Trophoblast cell (in vitro differentiated cells and primary cell): ENCODE measurements at regions not wholly inside any gene's neighbourhood (a gene's known extent, or its start where the extent isn't known, plus 50 kb on each side); places are given as distances from the start of the nearest gene placed in this dataset.

Experiments
- DNase-seq, 2 donors: peaks; one replicate each; pipeline ENCODE4 v3.0.0-alpha.2; 2016
- H2AFZ ChIP-seq: 2 replicates; pipeline ENCODE4 v1.6.1; 2013; ENCODE audit warnings: low read length, moderate library complexity, mild to moderate bottlenecking; ENCODE audit not compliant: insufficient read depth, poor library complexity
- H2AK5ac ChIP-seq: 2 replicates; pipeline ENCODE4 v1.6.1; 2013; ENCODE audit warnings: mild to moderate bottlenecking, low read length
- H2BK120ac ChIP-seq: 2 replicates; pipeline ENCODE4 v1.6.1; 2013; ENCODE audit warnings: low read length, mild to moderate bottlenecking, moderate library complexity; ENCODE audit not compliant: insufficient read depth, poor library complexity
- H2BK12ac ChIP-seq: 2 replicates; pipeline ENCODE4 v1.6.1; 2013; ENCODE audit warnings: mild to moderate bottlenecking, low read length, moderate library complexity
- H2BK5ac ChIP-seq: 2 replicates; pipeline ENCODE4 v1.6.1; 2013; ENCODE audit warnings: low read length, low read depth, moderate library complexity, mild to moderate bottlenecking; ENCODE audit not compliant: poor library complexity
- H3K14ac ChIP-seq: 2 replicates; pipeline ENCODE4 v1.6.1; 2013; ENCODE audit warnings: mild to moderate bottlenecking, low read length
- H3K18ac ChIP-seq: 2 replicates; pipeline ENCODE4 v1.6.1; 2013; ENCODE audit warnings: mild to moderate bottlenecking, low read length
- H3K23ac ChIP-seq: 2 replicates; pipeline ENCODE4 v1.6.1; 2013; ENCODE audit warnings: low read length
- H3K27ac ChIP-seq: 2 replicates; pipeline ENCODE4 v1.5.1; 2013; ENCODE audit warnings: low read depth, mild to moderate bottlenecking, inconsistent platforms, low read length, moderate library complexity
- H3K27me3 ChIP-seq: 2 replicates; pipeline ENCODE4 v1.6.1; 2013; ENCODE audit warnings: inconsistent platforms, mild to moderate bottlenecking, low read length, moderate library complexity; ENCODE audit not compliant: insufficient read depth
- H3K36me3 ChIP-seq, 2 experiments: 1 replicate in 1 of 2; 2 replicates in 1 of 2; pipeline ENCODE4 v1.6.1; 2013; ENCODE audit warnings: low read length in 2 of 2, mild to moderate bottlenecking in 2 of 2, moderate library complexity in 1 of 2; ENCODE audit not compliant: insufficient read depth in 2 of 2, control insufficient read depth in 1 of 2
- H3K4ac ChIP-seq: 2 replicates; pipeline ENCODE4 v1.6.1; 2013; ENCODE audit warnings: low read depth, mild to moderate bottlenecking, low read length, moderate library complexity
- H3K4me1 ChIP-seq, 2 experiments: 1 replicate in 1 of 2; 2 replicates in 1 of 2; pipeline ENCODE4 v1.6.1; 2013; ENCODE audit warnings: low read length in 2 of 2, mild to moderate bottlenecking in 2 of 2, moderate library complexity in 1 of 2; ENCODE audit not compliant: insufficient read depth in 2 of 2, control insufficient read depth in 1 of 2
- H3K4me2 ChIP-seq: 2 replicates; pipeline ENCODE4 v1.6.1; 2013; ENCODE audit warnings: inconsistent platforms, mild to moderate bottlenecking, low read length, moderate library complexity
- H3K4me3 ChIP-seq: 2 replicates; pipeline ENCODE4 v1.5.1; 2013; ENCODE audit warnings: mild to moderate bottlenecking, low read depth, low read length, inconsistent platforms
- H3K79me1 ChIP-seq: one replicate; pipeline ENCODE4 v1.6.1; 2013; ENCODE audit warnings: low read length
- H3K79me2 ChIP-seq: 2 replicates; pipeline ENCODE4 v1.6.1; 2013; ENCODE audit warnings: low read length, mild to moderate bottlenecking; ENCODE audit not compliant: control insufficient read depth, insufficient read depth, poor library complexity
- H3K9ac ChIP-seq: 2 replicates; pipeline ENCODE4 v1.6.1; 2013; ENCODE audit warnings: mild to moderate bottlenecking, low read length
- H3K9me3 ChIP-seq: 2 replicates; pipeline ENCODE4 v1.6.1; 2013; ENCODE audit warnings: low read depth, mild to moderate bottlenecking, control low read depth, inconsistent platforms, low read length; ENCODE audit not compliant: insufficient read depth
- H4K12ac ChIP-seq: 2 replicates; pipeline ENCODE4 v1.6.1; 2013; ENCODE audit warnings: low read depth, mild to moderate bottlenecking, low read length, moderate library complexity
- H4K8ac ChIP-seq: 2 replicates; pipeline ENCODE4 v1.6.1; 2013; ENCODE audit warnings: low read depth, mild to moderate bottlenecking, low read length, moderate library complexity
- H4K91ac ChIP-seq: one replicate; pipeline ENCODE4 v1.6.1; 2013; ENCODE audit warnings: low read depth, mild to moderate bottlenecking, low read length, moderate library complexity
- WGBS: extraction: QIAGEN DNeasy Blood & Tissue Kit; methylation state at CpG from one replicate; pipeline ENCODE4 v1.1.7; 2013; ENCODE audit warnings: missing lambda C conversion rate; ENCODE audit not compliant: insufficient read length, insufficient coverage; ENCODE audit errors: extremely low coverage; 5-methylcytosine and 5-hydroxymethylcytosine counted together

- Histone ChIP-seq H3K18ac (no peak overlapping the region), H4K91ac (no peak overlapping the region), H4K8ac (no peak overlapping the region), H3K14ac (no peak overlapping the region), H2BK5ac (no peak overlapping the region), H2BK12ac (no peak overlapping the region), H3K9ac (no peak overlapping the region), H2AK5ac (no peak overlapping the region), H3K4me1 (peaks cover 0 to 2% of the 10 kb centered on the region in 2 experiments), H3K36me3 (no peaks in the 10 kb centered on the region), H3K27ac (no peak overlapping the region), H3K79me1 (no peaks in the 10 kb centered on the region), H4K12ac (no peak overlapping the region), H3K27me3 (no peaks in the 10 kb centered on the region), H2AFZ (no peak overlapping the region), H3K79me2 (no peaks in the 10 kb centered on the region), H3K4me3 (no peak overlapping the region), H3K23ac (no peak overlapping the region), H3K4me2 (no peak overlapping the region), H3K9me3 (peaks cover 2% of the 10 kb centered on the region), H2BK120ac (no peak overlapping the region), H3K4ac (no peak overlapping the region)
- no peak for DNase-seq
- no CpG with 5 or more reads among the region's 1 CpG for WGBS
Measured at GRCh38 chr2:88924533-88924932, 233.1 kb downstream of the RPIA start.

- Histone ChIP-seq H2BK5ac (no peak overlapping the region), H4K91ac (no peak overlapping the region), H3K4me3 (no peak overlapping the region), H3K27me3 (no peaks in the 10 kb centered on the region), H3K4me1 (no peaks in the 10 kb centered on the region), H2AFZ (no peak overlapping the region), H3K27ac (no peak overlapping the region), H2BK120ac (no peak overlapping the region), H2BK12ac (no peak overlapping the region), H3K4me2 (no peak overlapping the region), H3K79me2 (no peaks in the 10 kb centered on the region), H3K23ac (no peak overlapping the region), H3K79me1 (no peaks in the 10 kb centered on the region), H3K9me3 (no peaks in the 10 kb centered on the region), H3K4ac (no peak overlapping the region), H3K14ac (no peak overlapping the region), H2AK5ac (no peak overlapping the region), H3K18ac (no peak overlapping the region), H3K36me3 (no peaks in the 10 kb centered on the region), H3K9ac (no peak overlapping the region), H4K12ac (no peak overlapping the region), H4K8ac (no peak overlapping the region)
- no CpG with 5 or more reads among the region's 19 CpGs for WGBS
- DNase-seq = no peak
Measured at GRCh38 chr2:88925770-88926462, 234.4 kb downstream of the RPIA start.

- Histone ChIP-seq H3K27ac (no peak overlapping the region), H3K79me1 (no peaks in the 10 kb centered on the region), H3K4me3 (no peak overlapping the region), H4K12ac (no peak overlapping the region), H3K36me3 (no peaks in the 10 kb centered on the region), H4K91ac (no peak overlapping the region), H2BK5ac (no peak overlapping the region), H3K4me2 (no peak overlapping the region), H3K14ac (no peak overlapping the region), H2AFZ (no peak overlapping the region), H3K9ac (no peak overlapping the region), H3K27me3 (no peaks in the 10 kb centered on the region), H3K9me3 (no peaks in the 10 kb centered on the region), H2BK12ac (no peak overlapping the region), H2AK5ac (no peak overlapping the region), H3K18ac (no peak overlapping the region), H2BK120ac (no peak overlapping the region), H3K79me2 (no peaks in the 10 kb centered on the region), H3K4me1 (no peaks in the 10 kb centered on the region), H4K8ac (no peak overlapping the region), H3K23ac (no peak overlapping the region), H3K4ac (no peak overlapping the region)
- WGBS = no CpG with 5 or more reads among the region's 1 CpG
- DNase-seq = no peak
Measured at GRCh38 chr2:88927128-88927527, 235.7 kb downstream of the RPIA start.

GRCh38 chr2:88930659-88931058 is 239.2 kb downstream of the RPIA start:
- Histone ChIP-seq H2BK5ac (no peak overlapping the region), H3K36me3 (no peaks in the 10 kb centered on the region), H3K79me2 (no peaks in the 10 kb centered on the region), H4K12ac (no peak overlapping the region), H2AK5ac (no peak overlapping the region), H4K91ac (no peak overlapping the region), H2BK12ac (no peak overlapping the region), H3K4me3 (no peak overlapping the region), H4K8ac (no peak overlapping the region), H2AFZ (no peak overlapping the region), H3K14ac (no peak overlapping the region), H3K23ac (no peak overlapping the region), H3K18ac (no peak overlapping the region), H3K9me3 (no peaks in the 10 kb centered on the region), H2BK120ac (no peak overlapping the region), H3K79me1 (no peaks in the 10 kb centered on the region), H3K4me2 (no peak overlapping the region), H3K27ac (no peak overlapping the region), H3K9ac (no peak overlapping the region), H3K27me3 (no peaks in the 10 kb centered on the region), H3K4ac (no peak overlapping the region), H3K4me1 (no peaks in the 10 kb centered on the region)
- no peak for DNase-seq
